ENCODE measurements at regions not wholly inside any gene's neighbourhood (a gene's known extent, or its start where the extent isn't known, plus 50 kb on each side); places are given as distances from the start of the nearest gene placed in this dataset.

DNA sequence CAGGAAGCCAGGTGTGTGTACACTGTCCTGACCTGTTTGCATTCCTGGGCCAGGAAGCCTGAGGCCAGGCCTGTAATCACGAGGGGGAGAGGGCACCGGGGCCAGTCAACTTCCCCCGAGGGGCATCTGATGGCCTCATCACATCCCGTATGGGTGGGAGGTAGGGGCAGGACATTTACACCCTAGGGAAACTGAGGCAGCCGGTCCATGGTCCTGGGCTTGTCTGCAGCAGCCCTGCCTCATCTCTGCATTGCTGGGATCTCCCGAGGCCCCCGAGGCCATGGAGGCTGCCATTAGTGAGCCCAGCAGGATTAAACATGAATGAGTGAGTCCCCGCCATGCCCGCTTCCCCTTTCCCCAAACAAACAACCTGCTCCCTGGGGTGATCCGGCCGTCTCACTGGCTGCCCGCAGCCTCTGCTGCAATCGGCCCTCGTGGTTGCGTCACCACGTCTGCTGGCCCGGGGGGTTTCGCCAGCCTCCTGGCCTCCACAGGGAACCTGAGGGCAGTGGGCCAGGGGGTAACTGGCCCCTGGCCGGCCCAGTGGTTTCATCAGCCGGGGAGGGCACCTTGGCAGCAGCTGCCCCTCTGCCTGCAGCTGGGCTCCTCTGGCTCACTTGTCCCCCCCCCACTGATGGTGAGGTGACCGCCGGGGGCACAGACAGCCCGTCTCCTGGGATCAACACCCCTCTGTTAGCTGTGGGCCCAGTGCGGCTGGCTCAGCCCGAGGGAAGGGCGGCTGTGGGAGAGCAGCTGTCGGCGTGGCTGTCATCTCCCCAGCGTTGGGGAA is 88.3 kb upstream of the GSE1 start:
- TF ChIP-seq, protein P1, sequence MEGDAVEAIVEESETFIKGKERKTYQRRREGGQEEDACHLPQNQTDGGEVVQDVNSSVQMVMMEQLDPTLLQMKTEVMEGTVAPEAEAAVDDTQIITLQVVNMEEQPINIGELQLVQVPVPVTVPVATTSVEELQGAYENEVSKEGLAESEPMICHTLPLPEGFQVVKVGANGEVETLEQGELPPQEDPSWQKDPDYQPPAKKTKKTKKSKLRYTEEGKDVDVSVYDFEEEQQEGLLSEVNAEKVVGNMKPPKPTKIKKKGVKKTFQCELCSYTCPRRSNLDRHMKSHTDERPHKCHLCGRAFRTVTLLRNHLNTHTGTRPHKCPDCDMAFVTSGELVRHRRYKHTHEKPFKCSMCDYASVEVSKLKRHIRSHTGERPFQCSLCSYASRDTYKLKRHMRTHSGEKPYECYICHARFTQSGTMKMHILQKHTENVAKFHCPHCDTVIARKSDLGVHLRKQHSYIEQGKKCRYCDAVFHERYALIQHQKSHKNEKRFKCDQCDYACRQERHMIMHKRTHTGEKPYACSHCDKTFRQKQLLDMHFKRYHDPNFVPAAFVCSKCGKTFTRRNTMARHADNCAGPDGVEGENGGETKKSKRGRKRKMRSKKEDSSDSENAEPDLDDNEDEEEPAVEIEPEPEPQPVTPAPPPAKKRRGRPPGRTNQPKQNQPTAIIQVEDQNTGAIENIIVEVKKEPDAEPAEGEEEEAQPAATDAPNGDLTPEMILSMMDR (IDR thresholded peaks at IDR 0.05): no peak
- TF ChIP-seq POLR2A (IDR thresholded peaks at IDR 0.05): no peak
